ENCODE measurements at regions not wholly inside any gene's neighbourhood (a gene's known extent, or its start where the extent isn't known, plus 50 kb on each side); places are given as distances from the start of the nearest gene placed in this dataset.
A peak's percentile ranks its signal among the peaks of the same experiment; 100 is the strongest.

GRCh38 chr1:110766336-110766647 lies 91.6 kb upstream of the KCNA3 start:
- TF ChIP-seq CTCF (IDR thresholded peaks at IDR 0.05): peak; percentile 39
- no peak overlapping the region for H3K4me3 Mint-ChIP-seq
- H3K36me3 Mint-ChIP-seq (ENCODE audit: low read depth): no peaks in the 10 kb centered on the region
- no peaks in the 10 kb centered on the region for H3K4me1 Mint-ChIP-seq (ENCODE audit: low read depth)
- no peak for DNase-seq
- H3K9me3 Mint-ChIP-seq: no peaks in the 10 kb centered on the region
- peaks cover 17% of the 10 kb centered on the region; the same call in 1 of the 2 replicates for H3K27me3 Mint-ChIP-seq (ENCODE audit: insufficient read depth)
- no peak overlapping the region for H3K27ac Mint-ChIP-seq

- Mint-ChIP-seq H3K27ac (no peak overlapping the region), H3K4me3 (no peak overlapping the region), H3K9me3 (no peaks in the 10 kb centered on the region), H3K36me3 (ENCODE audit: low read depth) (no peaks in the 10 kb centered on the region), H3K27me3 (ENCODE audit: insufficient read depth) (peaks cover 20% of the 10 kb centered on the region; the same call in 1 of the 2 replicates), H3K4me1 (ENCODE audit: low read depth) (no peaks in the 10 kb centered on the region)
- peak; percentile 92 for TF ChIP-seq CTCF (IDR thresholded peaks at IDR 0.05)
- peak; percentile 49 for DNase-seq
These were observed 91.0 kb upstream of the KCNA3 start for GRCh38 chr1:110765640-110766335.

GRCh38 chr1:110763149-110763548 lies 88.4 kb upstream of the KCNA3 start:
- no peak for TF ChIP-seq CTCF (IDR thresholded peaks at IDR 0.05)
- DNase-seq: no peak
- Mint-ChIP-seq H3K4me1 (ENCODE audit: low read depth) (no peaks in the 10 kb centered on the region), H3K27ac (no peak overlapping the region), H3K27me3 (ENCODE audit: insufficient read depth) (peaks cover 20% of the 10 kb centered on the region; the same call in 1 of the 2 replicates), H3K36me3 (ENCODE audit: low read depth) (no peaks in the 10 kb centered on the region), H3K9me3 (no peaks in the 10 kb centered on the region), H3K4me3 (no peak overlapping the region)

GRCh38 chr1:110760321-110760720 lies 85.6 kb upstream of the KCNA3 start:
- no peak for DNase-seq
- H3K4me1 Mint-ChIP-seq (ENCODE audit: low read depth): no peaks in the 10 kb centered on the region
- TF ChIP-seq CTCF (IDR thresholded peaks at IDR 0.05): no peak
- no peaks in the 10 kb centered on the region for H3K9me3 Mint-ChIP-seq
- H3K36me3 Mint-ChIP-seq (ENCODE audit: low read depth): no peaks in the 10 kb centered on the region
- peaks cover 18% of the 10 kb centered on the region; the same call in 1 of the 2 replicates for H3K27me3 Mint-ChIP-seq (ENCODE audit: insufficient read depth)
- H3K27ac Mint-ChIP-seq: no peak overlapping the region
- H3K4me3 Mint-ChIP-seq: no peak overlapping the region

GRCh38 chr1:110756506-110756905 lies 81.8 kb upstream of the KCNA3 start:
- no peak for DNase-seq
- Mint-ChIP-seq H3K36me3 (ENCODE audit: low read depth) (no peaks in the 10 kb centered on the region), H3K4me3 (no peak overlapping the region), H3K27me3 (ENCODE audit: insufficient read depth) (peaks cover 3% of the 10 kb centered on the region; the same call in 1 of the 2 replicates), H3K9me3 (no peaks in the 10 kb centered on the region), H3K27ac (no peak overlapping the region), H3K4me1 (ENCODE audit: low read depth) (no peaks in the 10 kb centered on the region)
- TF ChIP-seq CTCF (IDR thresholded peaks at IDR 0.05): no peak
